ENCODE measurements at regions not wholly inside any gene's neighbourhood (a gene's known extent, or its start where the extent isn't known, plus 50 kb on each side); places are given as distances from the start of the nearest gene placed in this dataset.
"Not testable (repeated sequence)": the region's sequence is repeated elsewhere in the genome, so short reads cannot be mapped to it uniquely, and the experiment has no call there.

DNA sequence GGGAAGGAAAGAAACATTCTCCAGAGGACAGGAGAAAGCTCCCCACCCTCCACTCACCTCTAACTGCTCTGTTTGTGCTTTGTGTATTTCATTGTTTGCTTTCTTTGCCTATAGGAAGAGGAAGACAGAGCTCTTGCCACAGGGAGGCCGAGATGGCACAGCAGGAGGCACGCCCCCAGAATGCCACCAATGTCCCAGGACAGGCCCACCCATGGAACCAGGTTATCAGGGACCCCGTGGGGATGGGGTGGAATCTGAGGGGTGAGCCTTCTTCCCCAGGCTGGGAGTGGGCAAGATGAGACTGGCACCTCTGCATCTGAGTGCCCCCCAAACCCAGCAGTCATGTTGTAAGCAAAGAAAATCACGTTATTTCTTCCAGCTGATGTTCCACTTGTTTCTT lies 155.8 kb downstream of the TBC1D2B start:
- intact Hi-C loops (cut with micrococcal nuclease; ENCODE audit: unreplicated experiment) (no loop called here), in situ Hi-C loops (cut with HindIII; ENCODE audit: low pct_unique_long_range_greater_than_20kb, low sequenced_read_pairs) (no loop called here)
- CTCF ChIA-PET, result no interaction called here
- Histone ChIP-seq H3K4me3 (ENCODE audit: low read depth in 2 of 2, low read length in 2 of 2) (no peak overlapping the region), H3K27me3 (ENCODE audit: control insufficient read depth, insufficient read depth, low read length) (no peaks in the 10 kb centered on the region), H3K27ac (ENCODE audit: low read length) (no peak overlapping the region), H3K4me1 (ENCODE audit: control insufficient read depth, insufficient read depth, low read length) (no peaks in the 10 kb centered on the region), H3K9me3 (ENCODE audit: control insufficient read depth, insufficient read depth, low read depth, low read length) (no peaks in the 10 kb centered on the region), H3K36me3 (ENCODE audit: control insufficient read depth, insufficient read depth, low read length) (no peaks in the 10 kb centered on the region)
- POLR2A ChIA-PET, result no interaction called here
- ATAC-seq (no peak), DNase-seq (ENCODE audit: low read depth, low spot score) (no peak)
- BruUV-seq (replicated peaks), result no TSS peak
- TF ChIP-seq POLR2AphosphoS5 (IDR thresholded peaks at IDR 0.05; ENCODE audit: low read depth, low read length) (no peak), TCF7L2 (IDR thresholded peaks at IDR 0.05; ENCODE audit: low read depth, low read length) (no peak), SIN3A (IDR thresholded peaks at IDR 0.05; ENCODE audit: borderline replicate concordance, insufficient read depth, low read depth, low read length) (no peak)
- TF ChIP-seq, protein P1, sequence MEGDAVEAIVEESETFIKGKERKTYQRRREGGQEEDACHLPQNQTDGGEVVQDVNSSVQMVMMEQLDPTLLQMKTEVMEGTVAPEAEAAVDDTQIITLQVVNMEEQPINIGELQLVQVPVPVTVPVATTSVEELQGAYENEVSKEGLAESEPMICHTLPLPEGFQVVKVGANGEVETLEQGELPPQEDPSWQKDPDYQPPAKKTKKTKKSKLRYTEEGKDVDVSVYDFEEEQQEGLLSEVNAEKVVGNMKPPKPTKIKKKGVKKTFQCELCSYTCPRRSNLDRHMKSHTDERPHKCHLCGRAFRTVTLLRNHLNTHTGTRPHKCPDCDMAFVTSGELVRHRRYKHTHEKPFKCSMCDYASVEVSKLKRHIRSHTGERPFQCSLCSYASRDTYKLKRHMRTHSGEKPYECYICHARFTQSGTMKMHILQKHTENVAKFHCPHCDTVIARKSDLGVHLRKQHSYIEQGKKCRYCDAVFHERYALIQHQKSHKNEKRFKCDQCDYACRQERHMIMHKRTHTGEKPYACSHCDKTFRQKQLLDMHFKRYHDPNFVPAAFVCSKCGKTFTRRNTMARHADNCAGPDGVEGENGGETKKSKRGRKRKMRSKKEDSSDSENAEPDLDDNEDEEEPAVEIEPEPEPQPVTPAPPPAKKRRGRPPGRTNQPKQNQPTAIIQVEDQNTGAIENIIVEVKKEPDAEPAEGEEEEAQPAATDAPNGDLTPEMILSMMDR (IDR thresholded peaks at IDR 0.05), result no peak
- TF ChIP-seq, protein P2, sequence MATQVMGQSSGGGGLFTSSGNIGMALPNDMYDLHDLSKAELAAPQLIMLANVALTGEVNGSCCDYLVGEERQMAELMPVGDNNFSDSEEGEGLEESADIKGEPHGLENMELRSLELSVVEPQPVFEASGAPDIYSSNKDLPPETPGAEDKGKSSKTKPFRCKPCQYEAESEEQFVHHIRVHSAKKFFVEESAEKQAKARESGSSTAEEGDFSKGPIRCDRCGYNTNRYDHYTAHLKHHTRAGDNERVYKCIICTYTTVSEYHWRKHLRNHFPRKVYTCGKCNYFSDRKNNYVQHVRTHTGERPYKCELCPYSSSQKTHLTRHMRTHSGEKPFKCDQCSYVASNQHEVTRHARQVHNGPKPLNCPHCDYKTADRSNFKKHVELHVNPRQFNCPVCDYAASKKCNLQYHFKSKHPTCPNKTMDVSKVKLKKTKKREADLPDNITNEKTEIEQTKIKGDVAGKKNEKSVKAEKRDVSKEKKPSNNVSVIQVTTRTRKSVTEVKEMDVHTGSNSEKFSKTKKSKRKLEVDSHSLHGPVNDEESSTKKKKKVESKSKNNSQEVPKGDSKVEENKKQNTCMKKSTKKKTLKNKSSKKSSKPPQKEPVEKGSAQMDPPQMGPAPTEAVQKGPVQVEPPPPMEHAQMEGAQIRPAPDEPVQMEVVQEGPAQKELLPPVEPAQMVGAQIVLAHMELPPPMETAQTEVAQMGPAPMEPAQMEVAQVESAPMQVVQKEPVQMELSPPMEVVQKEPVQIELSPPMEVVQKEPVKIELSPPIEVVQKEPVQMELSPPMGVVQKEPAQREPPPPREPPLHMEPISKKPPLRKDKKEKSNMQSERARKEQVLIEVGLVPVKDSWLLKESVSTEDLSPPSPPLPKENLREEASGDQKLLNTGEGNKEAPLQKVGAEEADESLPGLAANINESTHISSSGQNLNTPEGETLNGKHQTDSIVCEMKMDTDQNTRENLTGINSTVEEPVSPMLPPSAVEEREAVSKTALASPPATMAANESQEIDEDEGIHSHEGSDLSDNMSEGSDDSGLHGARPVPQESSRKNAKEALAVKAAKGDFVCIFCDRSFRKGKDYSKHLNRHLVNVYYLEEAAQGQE (IDR thresholded peaks at IDR 0.05; ENCODE audit: insufficient read depth in 1 of 2, low read depth in 2 of 2, low read length in 1 of 2), result no peak

DNA sequence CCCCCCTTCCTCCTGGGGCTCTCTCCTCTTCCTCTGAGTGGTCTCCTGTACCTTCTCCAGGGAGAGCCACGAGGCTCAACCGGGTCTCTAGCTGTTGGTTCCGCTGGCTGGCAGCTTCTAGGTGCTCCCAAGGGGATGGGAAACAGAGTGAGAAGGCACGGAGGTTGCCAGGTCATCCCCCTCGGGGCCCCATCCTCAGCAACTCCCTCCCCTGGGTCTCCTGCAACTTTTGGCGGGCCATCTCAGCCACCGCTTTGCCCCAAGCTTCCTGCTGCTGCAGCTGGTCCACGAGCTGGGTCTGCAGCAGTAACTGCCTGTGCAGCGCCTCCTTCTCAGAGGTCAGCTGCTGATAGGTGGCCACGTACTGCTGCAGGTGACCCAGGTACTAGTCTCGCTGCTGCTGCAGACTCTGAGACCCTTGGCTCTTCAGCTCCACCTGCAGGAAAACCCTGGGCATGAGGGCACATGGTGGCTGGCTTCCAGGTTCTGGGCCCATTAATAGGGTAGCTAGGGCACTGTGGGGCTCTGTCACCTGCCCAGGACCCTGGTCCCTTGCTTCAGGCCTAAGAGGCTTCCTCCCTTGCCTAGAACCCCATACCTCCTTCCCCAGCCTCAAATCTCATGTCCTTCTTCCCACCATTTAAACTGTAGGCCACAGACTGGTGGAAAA lies 160.4 kb downstream of the TBC1D2B start:
- CTCF ChIA-PET; H3K4me1 ChIP-seq (ENCODE audit: control insufficient read depth, insufficient read depth, low read length); H3K4me3 ChIP-seq (ENCODE audit: low read depth in 2 of 2, low read length in 2 of 2); ATAC-seq; intact Hi-C loops (cut with micrococcal nuclease; ENCODE audit: unreplicated experiment); H3K27ac ChIP-seq (ENCODE audit: low read length); H3K27me3 ChIP-seq (ENCODE audit: control insufficient read depth, insufficient read depth, low read length); in situ Hi-C loops (cut with HindIII; ENCODE audit: low pct_unique_long_range_greater_than_20kb, low sequenced_read_pairs); H3K9me3 ChIP-seq (ENCODE audit: control insufficient read depth, insufficient read depth, low read depth, low read length); H3K36me3 ChIP-seq (ENCODE audit: control insufficient read depth, insufficient read depth, low read length); BruUV-seq (replicated peaks); DNase-seq (ENCODE audit: low read depth, low spot score); POLR2A ChIA-PET: not testable (repeated sequence)

DNA sequence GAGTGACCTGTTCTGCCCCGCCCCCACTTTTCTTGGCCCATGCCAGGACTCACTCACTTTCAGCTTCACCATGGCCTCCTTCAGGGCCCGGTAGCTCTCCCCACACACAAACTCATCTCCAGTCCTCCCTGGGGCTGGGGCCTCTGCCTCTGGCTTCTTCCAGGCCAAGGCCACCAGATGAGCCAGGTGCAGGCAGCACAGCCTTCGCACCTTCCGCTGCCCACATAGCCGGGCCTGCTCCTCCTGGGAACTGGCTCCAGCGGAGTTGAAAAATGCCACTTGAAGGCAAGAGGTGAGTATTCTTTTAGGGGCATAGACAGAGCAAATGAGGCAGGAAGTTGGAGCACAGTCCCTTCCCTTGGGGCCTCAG lies 161.6 kb downstream of the TBC1D2B start:
- intact Hi-C loops (cut with micrococcal nuclease; ENCODE audit: unreplicated experiment); H3K9me3 ChIP-seq (ENCODE audit: control insufficient read depth, insufficient read depth, low read depth, low read length); POLR2A ChIA-PET; DNase-seq (ENCODE audit: low read depth, low spot score); BruUV-seq (replicated peaks); H3K4me1 ChIP-seq (ENCODE audit: control insufficient read depth, insufficient read depth, low read length); H3K4me3 ChIP-seq (ENCODE audit: low read depth in 2 of 2, low read length in 2 of 2); CTCF ChIA-PET; ATAC-seq; H3K36me3 ChIP-seq (ENCODE audit: control insufficient read depth, insufficient read depth, low read length); H3K27ac ChIP-seq (ENCODE audit: low read length); in situ Hi-C loops (cut with HindIII; ENCODE audit: low pct_unique_long_range_greater_than_20kb, low sequenced_read_pairs); H3K27me3 ChIP-seq (ENCODE audit: control insufficient read depth, insufficient read depth, low read length): not testable (repeated sequence)

All from Panc1 (cell line).